Ovary (tissue), 3 donors: ENCODE measurements at regions not wholly inside any gene's neighbourhood (a gene's known extent, or its start where the extent isn't known, plus 50 kb on each side); places are given as distances from the start of the nearest gene placed in this dataset.

ENCODE experiments used
- POLR2A ChIP-seq: fragments of 450-650 bp; IDR thresholded peaks from one replicate; pipeline ENCODE4 v1.6.1; 2017; ENCODE audit warnings: antibody characterized with exemption, mild to moderate bottlenecking, moderate library complexity
- TF ChIP-seq, protein P1 (sequence below), 3 donors: fragments of 450-650 bp in 2 of 3; fragments of 200-600 bp in 1 of 3; IDR thresholded peaks; one replicate each; pipeline versions ENCODE4 v1.5.1 to v1.8.0; 2016 to 2022; ENCODE audit warnings: antibody characterized with exemption in 3 of 3, mild to moderate bottlenecking in 1 of 3
- donor health status: DM: no; HTN: no; CAD: no.

DNA sequence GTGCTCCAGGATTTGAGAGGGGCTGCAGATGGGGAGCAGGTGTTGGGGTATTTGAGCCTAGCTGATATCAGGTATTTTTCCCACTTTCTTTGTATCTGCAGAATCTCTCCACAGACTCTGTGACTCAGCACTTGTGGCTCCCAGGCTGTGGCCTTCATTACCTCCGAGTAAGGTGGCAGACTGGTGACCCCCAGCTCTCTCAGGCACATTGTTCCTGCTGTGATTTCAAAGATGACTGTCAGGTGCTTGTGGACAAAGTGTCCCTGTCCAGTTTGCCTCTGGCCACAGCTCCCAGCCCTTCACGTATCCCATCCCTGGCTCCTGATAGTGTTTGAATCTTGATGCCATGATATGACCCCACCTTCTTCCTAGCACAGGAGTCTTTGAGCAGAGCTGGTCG, 396.8 kb upstream of the PODXL start:
- TF ChIP-seq, protein P1, sequence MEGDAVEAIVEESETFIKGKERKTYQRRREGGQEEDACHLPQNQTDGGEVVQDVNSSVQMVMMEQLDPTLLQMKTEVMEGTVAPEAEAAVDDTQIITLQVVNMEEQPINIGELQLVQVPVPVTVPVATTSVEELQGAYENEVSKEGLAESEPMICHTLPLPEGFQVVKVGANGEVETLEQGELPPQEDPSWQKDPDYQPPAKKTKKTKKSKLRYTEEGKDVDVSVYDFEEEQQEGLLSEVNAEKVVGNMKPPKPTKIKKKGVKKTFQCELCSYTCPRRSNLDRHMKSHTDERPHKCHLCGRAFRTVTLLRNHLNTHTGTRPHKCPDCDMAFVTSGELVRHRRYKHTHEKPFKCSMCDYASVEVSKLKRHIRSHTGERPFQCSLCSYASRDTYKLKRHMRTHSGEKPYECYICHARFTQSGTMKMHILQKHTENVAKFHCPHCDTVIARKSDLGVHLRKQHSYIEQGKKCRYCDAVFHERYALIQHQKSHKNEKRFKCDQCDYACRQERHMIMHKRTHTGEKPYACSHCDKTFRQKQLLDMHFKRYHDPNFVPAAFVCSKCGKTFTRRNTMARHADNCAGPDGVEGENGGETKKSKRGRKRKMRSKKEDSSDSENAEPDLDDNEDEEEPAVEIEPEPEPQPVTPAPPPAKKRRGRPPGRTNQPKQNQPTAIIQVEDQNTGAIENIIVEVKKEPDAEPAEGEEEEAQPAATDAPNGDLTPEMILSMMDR (IDR thresholded peaks at IDR 0.05), result no peak
- TF ChIP-seq POLR2A, result no peak
